ENCODE measurements at regions not wholly inside any gene's neighbourhood (a gene's known extent, or its start where the extent isn't known, plus 50 kb on each side); places are given as distances from the start of the nearest gene placed in this dataset.
"Not testable (repeated sequence)": the region's sequence is repeated elsewhere in the genome, so short reads cannot be mapped to it uniquely, and the experiment has no call there.

DNA sequence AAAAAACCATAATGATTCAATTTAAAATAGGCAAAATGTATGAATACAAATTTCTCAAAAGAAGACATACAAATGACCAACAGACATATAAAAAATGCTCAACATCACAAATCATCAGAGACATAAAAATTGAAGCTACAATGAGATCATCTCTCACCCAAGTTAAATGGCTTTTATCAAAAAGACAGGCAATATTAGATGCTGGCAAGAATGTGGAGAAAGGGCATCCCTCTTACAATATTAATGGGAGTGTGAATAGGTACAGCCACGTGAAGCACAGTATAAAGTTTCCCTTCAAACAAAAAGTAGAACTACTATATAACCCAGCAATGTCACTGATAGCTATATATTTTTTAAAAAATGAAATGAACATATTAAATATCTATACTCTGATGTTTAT, 1481.7 kb downstream of the AMY1C start:
- no peaks in the 10 kb centered on the region for H3K27me3 Mint-ChIP-seq (ENCODE audit: low read depth)
- ChIA-PET CTCF (no interaction called here), POLR2A (no interaction called here)
- no peak overlapping the region for H3K27ac Mint-ChIP-seq
- no peak for ATAC-seq
- H3K4me1 Mint-ChIP-seq (ENCODE audit: low read depth) = no peaks in the 10 kb centered on the region
- H3K4me3 Mint-ChIP-seq = no peak overlapping the region
- H3K9me3 Mint-ChIP-seq (ENCODE audit: insufficient read depth) = peaks cover 8% of the 10 kb centered on the region
- no peak for DNase-seq
- H3K36me3 Mint-ChIP-seq (ENCODE audit: low read depth) = no peaks in the 10 kb centered on the region

DNA sequence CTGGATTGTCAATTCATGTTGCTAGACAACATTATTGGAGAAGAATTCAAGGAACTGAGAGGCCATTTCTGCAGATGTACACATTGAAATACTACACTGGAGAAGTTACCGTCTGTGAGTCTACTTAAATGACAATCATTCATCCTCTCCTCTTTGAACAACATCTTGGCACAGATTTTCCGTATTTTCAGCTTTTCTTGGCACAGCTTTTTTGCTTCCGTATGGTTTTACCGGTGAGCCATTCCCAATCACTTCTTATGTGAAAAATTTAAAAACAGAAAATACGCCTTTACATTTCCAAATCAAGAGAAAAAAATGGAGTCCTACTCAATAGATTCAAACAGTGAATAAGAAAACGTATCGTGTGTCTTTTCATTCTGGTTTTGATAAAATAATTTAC, 1493.7 kb downstream of the AMY1C start:
- no peak overlapping the region for H3K4me3 Mint-ChIP-seq
- no peaks in the 10 kb centered on the region for H3K36me3 Mint-ChIP-seq (ENCODE audit: low read depth)
- H3K4me1 Mint-ChIP-seq (ENCODE audit: low read depth) = no peaks in the 10 kb centered on the region
- ChIA-PET POLR2A (no interaction called here), CTCF (no interaction called here)
- H3K9me3 Mint-ChIP-seq (ENCODE audit: insufficient read depth) = peaks cover 31% of the 10 kb centered on the region
- DNase-seq (no peak), ATAC-seq (no peak)
- no peak overlapping the region for H3K27ac Mint-ChIP-seq
- H3K27me3 Mint-ChIP-seq (ENCODE audit: low read depth) = no peaks in the 10 kb centered on the region

DNA sequence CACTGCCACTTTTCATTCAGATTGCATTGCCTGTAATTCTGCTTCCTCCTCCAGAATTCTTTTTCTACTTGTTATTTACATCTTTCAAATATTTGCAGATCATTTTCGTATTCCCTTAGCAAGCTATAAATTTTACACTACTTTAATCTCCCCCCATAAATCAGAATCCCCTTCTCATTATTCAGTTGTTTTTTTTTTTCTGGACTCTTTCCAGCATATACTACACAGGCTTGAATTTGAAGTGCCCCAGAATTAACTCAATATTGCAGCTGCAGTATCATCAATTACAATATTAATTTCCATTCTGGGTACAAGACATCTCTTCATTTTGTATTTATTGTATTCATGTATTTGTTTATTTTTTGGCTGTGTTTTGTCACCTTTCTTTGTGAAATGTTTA, 1494.3 kb downstream of the AMY1C start:
- Mint-ChIP-seq H3K4me3 (no peak overlapping the region), H3K36me3 (ENCODE audit: low read depth) (no peaks in the 10 kb centered on the region), H3K4me1 (ENCODE audit: low read depth) (no peaks in the 10 kb centered on the region), H3K27me3 (ENCODE audit: low read depth) (no peaks in the 10 kb centered on the region), H3K27ac (no peak overlapping the region), H3K9me3 (ENCODE audit: insufficient read depth) (peaks cover 31% of the 10 kb centered on the region)
- no peak for ATAC-seq
- no peak for DNase-seq
- POLR2A ChIA-PET = no interaction called here
- CTCF ChIA-PET = no interaction called here

DNA sequence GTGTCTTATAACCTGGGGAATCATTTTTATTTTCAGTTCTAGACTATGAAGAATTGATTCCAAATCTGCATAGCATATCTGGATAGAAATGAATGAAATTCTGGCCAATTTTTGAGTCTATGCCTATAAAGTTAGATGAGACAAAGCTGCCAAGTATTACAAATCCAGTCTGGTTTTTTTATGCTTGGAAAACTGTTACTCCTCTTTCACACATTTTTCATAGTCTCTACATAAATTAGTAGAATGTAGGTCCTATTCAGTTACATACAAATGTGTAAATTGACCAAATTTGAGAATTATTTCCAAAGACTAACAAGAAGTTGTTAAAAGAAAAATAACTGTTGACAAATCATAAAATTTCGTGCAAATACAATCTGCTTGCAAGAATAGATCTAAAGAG, 1505.2 kb downstream of the AMY1C start:
- no peaks in the 10 kb centered on the region for H3K27me3 Mint-ChIP-seq (ENCODE audit: low read depth)
- no peaks in the 10 kb centered on the region for H3K36me3 Mint-ChIP-seq (ENCODE audit: low read depth)
- H3K27ac Mint-ChIP-seq = no peak overlapping the region
- POLR2A ChIA-PET = no interaction called here
- ATAC-seq (no peak), DNase-seq (no peak)
- peaks cover 22% of the 10 kb centered on the region for H3K9me3 Mint-ChIP-seq (ENCODE audit: insufficient read depth)
- CTCF ChIA-PET = no interaction called here
- H3K4me1 Mint-ChIP-seq (ENCODE audit: low read depth) = no peaks in the 10 kb centered on the region
- H3K4me3 Mint-ChIP-seq = no peak overlapping the region

DNA sequence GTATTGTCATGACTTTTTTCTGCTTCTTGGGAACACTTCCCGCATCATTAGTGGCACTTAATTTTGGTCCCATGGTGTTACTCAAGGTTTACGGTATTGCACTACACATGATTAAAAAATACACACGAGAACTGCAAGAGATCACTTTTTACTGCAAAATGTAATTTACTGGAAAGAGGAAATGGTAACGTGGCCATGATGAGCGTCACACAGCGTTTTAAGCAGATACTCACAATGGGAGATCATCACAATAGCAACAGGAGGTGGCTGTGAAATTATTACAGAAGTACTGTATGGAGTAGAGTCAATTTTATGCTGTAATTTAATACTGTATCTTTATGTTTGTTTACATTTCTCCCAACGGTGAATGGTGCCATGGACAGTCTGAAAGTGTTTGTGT, 1510.3 kb downstream of the AMY1C start:
- Mint-ChIP-seq H3K4me1 (ENCODE audit: low read depth) (no peaks in the 10 kb centered on the region), H3K4me3 (no peak overlapping the region), H3K27ac (no peak overlapping the region), H3K36me3 (ENCODE audit: low read depth) (no peaks in the 10 kb centered on the region), H3K9me3 (ENCODE audit: insufficient read depth) (peaks cover 5% of the 10 kb centered on the region), H3K27me3 (ENCODE audit: low read depth) (no peaks in the 10 kb centered on the region)
- no peak for ATAC-seq
- ChIA-PET CTCF (no interaction called here), POLR2A (no interaction called here)
- no peak for DNase-seq

DNA sequence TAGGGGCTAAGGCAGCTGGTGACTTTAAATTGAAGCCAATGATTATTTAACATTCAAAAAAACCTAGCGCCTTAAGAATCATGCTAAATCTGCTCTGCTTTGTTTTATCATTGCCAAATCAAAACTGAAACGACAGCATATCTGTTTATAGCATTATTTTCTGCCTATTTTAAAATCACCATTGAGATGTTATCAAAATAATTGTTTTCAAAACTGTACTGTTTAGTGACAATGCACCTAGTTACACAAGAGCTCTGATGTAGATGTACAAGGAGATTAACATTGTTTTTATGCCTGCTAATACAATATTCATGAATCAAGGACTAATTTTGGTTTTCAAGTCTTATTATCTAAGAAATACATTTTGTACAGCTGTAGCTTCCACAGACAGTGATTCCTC, 1521.3 kb downstream of the AMY1C start:
- H3K4me3 Mint-ChIP-seq = no peak overlapping the region
- peaks cover 11% of the 10 kb centered on the region for H3K9me3 Mint-ChIP-seq (ENCODE audit: insufficient read depth)
- DNase-seq = no peak
- ATAC-seq = no peak
- H3K27me3 Mint-ChIP-seq (ENCODE audit: low read depth) = no peaks in the 10 kb centered on the region
- no peaks in the 10 kb centered on the region for H3K4me1 Mint-ChIP-seq (ENCODE audit: low read depth)
- no peaks in the 10 kb centered on the region for H3K36me3 Mint-ChIP-seq (ENCODE audit: low read depth)
- H3K27ac Mint-ChIP-seq = no peak overlapping the region
- ChIA-PET CTCF (no interaction called here), POLR2A (no interaction called here)

DNA sequence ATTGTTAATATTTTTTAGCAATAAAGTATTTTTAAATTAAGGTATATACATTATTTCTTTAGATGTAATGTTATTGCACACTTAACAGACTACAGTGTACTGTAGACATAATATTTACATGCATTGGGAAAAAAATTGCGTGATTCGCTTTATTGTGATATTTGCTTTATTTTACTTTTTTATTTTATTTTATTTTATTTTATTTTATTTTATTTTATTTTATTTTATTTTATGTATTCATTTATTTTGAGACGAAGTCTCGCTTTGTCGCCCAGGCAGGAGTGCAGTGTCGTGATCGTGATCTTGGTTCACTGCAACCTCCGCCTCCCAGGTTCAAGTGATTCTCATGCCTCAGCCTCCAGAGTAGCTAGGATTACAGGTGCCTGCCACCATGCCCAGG, 1522.7 kb downstream of the AMY1C start:
- ATAC-seq; POLR2A ChIA-PET; DNase-seq; CTCF ChIA-PET; H3K4me3 Mint-ChIP-seq; H3K27ac Mint-ChIP-seq; H3K4me1 Mint-ChIP-seq (ENCODE audit: low read depth); H3K27me3 Mint-ChIP-seq (ENCODE audit: low read depth); H3K36me3 Mint-ChIP-seq (ENCODE audit: low read depth): not testable (repeated sequence)
- peaks cover 11% of the 10 kb centered on the region for H3K9me3 Mint-ChIP-seq (ENCODE audit: insufficient read depth)

DNA sequence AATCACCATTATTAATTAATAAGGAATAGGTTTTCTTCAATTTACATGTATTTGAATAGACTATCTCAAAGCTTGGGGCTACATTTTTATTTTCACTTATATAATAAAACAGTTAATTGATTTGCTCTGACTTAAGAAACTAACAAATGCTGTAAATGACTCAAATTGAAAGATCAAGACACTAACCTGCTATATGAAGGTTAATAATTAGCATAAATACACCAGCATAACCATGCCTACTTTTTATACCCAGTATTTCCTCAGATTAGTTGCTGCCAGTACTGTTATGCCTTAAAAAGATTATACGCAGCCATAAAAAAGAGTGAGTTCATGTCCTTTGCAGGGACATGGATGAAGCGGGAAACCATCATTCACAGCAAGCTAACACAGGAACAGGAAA, 1545.1 kb downstream of the AMY1C start:
- ATAC-seq (no peak), DNase-seq (no peak)
- Mint-ChIP-seq H3K9me3 (ENCODE audit: insufficient read depth) (peaks cover 23% of the 10 kb centered on the region), H3K36me3 (ENCODE audit: low read depth) (no peaks in the 10 kb centered on the region), H3K27me3 (ENCODE audit: low read depth) (no peaks in the 10 kb centered on the region), H3K4me3 (no peak overlapping the region), H3K27ac (no peak overlapping the region), H3K4me1 (ENCODE audit: low read depth) (no peaks in the 10 kb centered on the region)
- CTCF ChIA-PET = no interaction called here
- POLR2A ChIA-PET = no interaction called here

DNA sequence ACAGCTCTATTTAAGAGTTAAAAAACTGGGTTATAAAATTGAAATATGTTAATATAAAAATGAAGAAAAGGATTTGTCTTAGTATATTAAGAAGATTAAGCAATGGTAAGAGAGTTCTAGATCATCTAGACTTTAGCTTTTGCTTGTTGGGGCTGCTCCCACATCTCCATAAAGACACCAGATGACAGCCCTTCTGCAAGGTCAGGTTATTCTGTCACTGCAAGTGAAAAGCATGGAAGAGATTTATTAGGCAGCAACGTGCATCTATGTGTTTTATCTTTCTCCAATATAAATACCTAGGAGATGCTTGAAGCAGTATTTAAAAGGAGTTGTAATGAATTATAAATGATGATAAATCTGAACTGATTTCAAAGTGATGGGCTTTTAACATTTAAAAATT, 1560.4 kb downstream of the AMY1C start:
- Mint-ChIP-seq H3K9me3 (ENCODE audit: insufficient read depth) (peaks cover 6% of the 10 kb centered on the region), H3K36me3 (ENCODE audit: low read depth) (no peaks in the 10 kb centered on the region), H3K4me1 (ENCODE audit: low read depth) (no peaks in the 10 kb centered on the region), H3K27ac (no peak overlapping the region), H3K4me3 (no peak overlapping the region), H3K27me3 (ENCODE audit: low read depth) (no peaks in the 10 kb centered on the region)
- ATAC-seq (no peak), DNase-seq (no peak)
- ChIA-PET POLR2A (no interaction called here), CTCF (no interaction called here)

DNA sequence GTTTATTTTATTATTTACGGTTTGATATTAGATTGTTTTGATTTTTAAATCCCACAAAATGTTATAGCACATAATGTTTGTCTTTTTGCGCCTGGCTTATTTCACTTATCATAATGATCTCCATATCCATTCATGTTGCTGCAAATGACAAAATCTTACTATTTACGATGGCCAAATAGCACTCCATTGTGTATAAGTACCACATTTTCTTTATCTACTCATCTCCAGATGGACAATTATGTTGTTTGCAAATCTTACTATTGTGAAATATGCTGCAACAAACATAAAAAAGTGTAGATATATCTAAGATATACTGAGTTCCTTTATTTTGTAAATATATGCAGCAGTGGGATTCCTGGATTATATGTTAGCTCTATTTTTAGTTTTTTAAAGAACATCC, 1568.3 kb downstream of the AMY1C start:
- Mint-ChIP-seq H3K27me3 (ENCODE audit: low read depth) (no peaks in the 10 kb centered on the region), H3K4me3 (no peak overlapping the region), H3K36me3 (ENCODE audit: low read depth) (no peaks in the 10 kb centered on the region), H3K4me1 (ENCODE audit: low read depth) (no peaks in the 10 kb centered on the region), H3K9me3 (ENCODE audit: insufficient read depth) (peaks cover 35% of the 10 kb centered on the region), H3K27ac (no peak overlapping the region)
- POLR2A ChIA-PET = no interaction called here
- DNase-seq (no peak), ATAC-seq (no peak)
- CTCF ChIA-PET = no interaction called here

DNA sequence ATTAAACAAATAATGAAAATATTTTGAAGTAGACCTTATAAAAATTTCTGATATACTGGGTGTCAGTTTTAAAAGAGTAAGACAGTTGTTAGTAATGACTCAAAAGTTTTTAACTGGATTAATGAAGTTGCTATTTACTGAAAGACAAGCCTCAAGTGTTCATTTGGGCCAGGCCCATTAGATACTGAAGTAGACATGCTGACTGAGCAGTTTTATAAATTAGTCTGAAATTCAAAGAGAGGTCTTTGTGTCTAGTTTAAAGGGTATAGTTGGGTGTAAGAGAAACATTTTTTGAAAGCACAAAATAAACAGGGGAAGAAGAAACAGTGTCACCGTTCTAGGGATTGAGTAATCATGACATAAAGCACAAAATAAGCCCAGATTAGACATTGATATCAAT, 1577.2 kb downstream of the AMY1C start:
- Mint-ChIP-seq H3K4me3 (no peak overlapping the region), H3K4me1 (ENCODE audit: low read depth) (no peaks in the 10 kb centered on the region), H3K36me3 (ENCODE audit: low read depth) (no peaks in the 10 kb centered on the region), H3K27ac (no peak overlapping the region), H3K9me3 (ENCODE audit: insufficient read depth) (peaks cover 29% of the 10 kb centered on the region), H3K27me3 (ENCODE audit: low read depth) (no peaks in the 10 kb centered on the region)
- ATAC-seq = no peak
- ChIA-PET CTCF (no interaction called here), POLR2A (no interaction called here)
- DNase-seq = no peak

DNA sequence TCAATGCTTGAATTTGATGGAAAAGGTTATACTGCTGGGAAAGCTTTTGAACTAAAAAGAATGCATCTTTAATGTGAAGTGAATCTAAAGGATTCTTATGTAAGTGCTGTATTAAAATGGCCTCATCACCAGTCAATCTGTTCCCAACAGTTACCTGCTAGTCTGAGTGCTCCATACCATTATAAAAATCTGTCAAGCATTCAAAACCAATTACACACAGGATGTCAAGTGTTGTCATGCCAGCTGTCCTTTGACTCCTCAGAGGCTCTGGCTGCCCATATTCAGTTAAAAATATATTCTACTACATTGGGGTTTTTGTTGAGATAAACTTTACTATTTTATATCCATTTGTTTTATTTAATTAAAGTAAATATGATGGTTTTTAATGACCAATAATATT, 1587.7 kb downstream of the AMY1C start:
- ATAC-seq (no peak), DNase-seq (no peak)
- ChIA-PET POLR2A (no interaction called here), CTCF (no interaction called here)
- Mint-ChIP-seq H3K27me3 (ENCODE audit: low read depth) (no peaks in the 10 kb centered on the region), H3K4me1 (ENCODE audit: low read depth) (no peaks in the 10 kb centered on the region), H3K36me3 (ENCODE audit: low read depth) (no peaks in the 10 kb centered on the region), H3K9me3 (ENCODE audit: insufficient read depth) (peaks cover 3% of the 10 kb centered on the region), H3K27ac (no peak overlapping the region), H3K4me3 (no peak overlapping the region)

DNA sequence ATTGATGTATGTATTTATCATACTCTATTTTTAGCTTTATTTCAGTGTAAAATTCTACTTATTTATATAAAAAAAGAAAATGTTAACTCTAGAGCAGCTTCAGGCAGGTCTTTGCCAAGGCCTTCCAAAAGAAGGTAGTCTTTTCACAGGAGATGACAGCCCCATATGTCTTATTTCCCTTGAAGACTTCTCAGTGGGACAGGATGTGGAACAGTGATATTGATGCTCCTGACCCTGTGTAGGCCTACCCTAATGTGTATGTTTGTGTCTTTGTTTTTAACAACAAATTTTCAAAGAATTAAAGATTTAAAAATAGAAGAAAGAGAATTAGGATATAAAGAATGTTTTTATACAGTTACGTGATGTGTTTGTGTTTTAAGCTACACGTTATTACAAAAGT, 1593.6 kb downstream of the AMY1C start:
- no peak for ATAC-seq
- no peak overlapping the region for H3K27ac Mint-ChIP-seq

DNA sequence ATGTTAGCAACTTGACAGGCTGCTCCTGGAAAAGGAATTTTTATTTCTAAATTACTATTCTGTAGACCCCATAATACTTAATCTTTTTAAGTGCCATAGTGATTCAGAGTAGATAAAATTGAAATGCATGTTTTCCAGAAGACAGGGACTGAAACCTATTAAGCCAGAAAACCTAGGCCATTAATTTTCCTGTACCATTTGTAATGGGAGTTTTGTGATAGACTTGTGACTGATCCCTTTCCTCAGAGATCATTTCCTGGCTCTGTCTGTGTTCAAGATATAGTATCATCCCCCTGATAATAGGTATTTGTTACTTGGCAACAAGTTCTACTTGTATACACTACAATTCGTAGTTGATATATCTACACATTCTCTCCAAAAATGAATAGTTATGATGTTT, 1609.8 kb downstream of the AMY1C start:
- CTCF ChIA-PET = no interaction called here
- Mint-ChIP-seq H3K27me3 (ENCODE audit: low read depth) (no peaks in the 10 kb centered on the region), H3K9me3 (ENCODE audit: insufficient read depth) (peaks cover 7% of the 10 kb centered on the region), H3K36me3 (ENCODE audit: low read depth) (no peaks in the 10 kb centered on the region), H3K27ac (no peak overlapping the region), H3K4me3 (no peak overlapping the region), H3K4me1 (ENCODE audit: low read depth) (no peaks in the 10 kb centered on the region)
- POLR2A ChIA-PET = no interaction called here
- no peak for DNase-seq
- no peak for ATAC-seq

More for the DNA sequence above, 1593.6 kb downstream of the AMY1C start:
- Mint-ChIP-seq H3K4me3 (no peak overlapping the region), H3K9me3 (ENCODE audit: insufficient read depth) (peaks cover 14% of the 10 kb centered on the region), H3K4me1 (ENCODE audit: low read depth) (no peaks in the 10 kb centered on the region), H3K36me3 (ENCODE audit: low read depth) (no peaks in the 10 kb centered on the region), H3K27me3 (ENCODE audit: low read depth) (no peaks in the 10 kb centered on the region)
- DNase-seq = no peak
- POLR2A ChIA-PET = no interaction called here
- CTCF ChIA-PET = no interaction called here

Measured in activated CD8-positive, alpha-beta T cell treated with anti-CD3 and anti-CD28 coated beads, Interleukin-2, amount 10 ng/mL, durations not matched to agents 7 days and 5 days (primary cell).